SK-N-MC (cell line): ENCODE measurements at regions not wholly inside any gene's neighbourhood (a gene's known extent, or its start where the extent isn't known, plus 50 kb on each side); places are given as distances from the start of the nearest gene placed in this dataset.

Source experiments
- EZH2 ChIP-seq: fragments of 200-600 bp; sonication (generic); IDR thresholded peaks from one replicate; pipeline ENCODE4 v1.6.1; 2017; ENCODE audit warnings: antibody characterized with exemption
- FOXP2 ChIP-seq: optimal IDR thresholded peaks from 2 replicates; pipeline ENCODE3; 2011; ENCODE audit warnings: mild to moderate bottlenecking, moderate library complexity; ENCODE audit not compliant: insufficient read depth; ENCODE audit errors: extremely low read length, control extremely low read depth

- TF ChIP-seq EZH2 (no peak), FOXP2 (no peak)
Measured at GRCh38 chr11:11077898-11078297, 220.0 kb upstream of the ZBED5 start.
